NCI-H2227 treated with DMSO at 0.1 percent for 48 hours (cell line): ENCODE measurements at regions not wholly inside any gene's neighbourhood (a gene's known extent, or its start where the extent isn't known, plus 50 kb on each side); places are given as distances from the start of the nearest gene placed in this dataset.

Experiments
- DNase-seq: peaks from one replicate; lab custom pipeline; 2025; lab: John Stamatoyannopoulos, UW

DNA sequence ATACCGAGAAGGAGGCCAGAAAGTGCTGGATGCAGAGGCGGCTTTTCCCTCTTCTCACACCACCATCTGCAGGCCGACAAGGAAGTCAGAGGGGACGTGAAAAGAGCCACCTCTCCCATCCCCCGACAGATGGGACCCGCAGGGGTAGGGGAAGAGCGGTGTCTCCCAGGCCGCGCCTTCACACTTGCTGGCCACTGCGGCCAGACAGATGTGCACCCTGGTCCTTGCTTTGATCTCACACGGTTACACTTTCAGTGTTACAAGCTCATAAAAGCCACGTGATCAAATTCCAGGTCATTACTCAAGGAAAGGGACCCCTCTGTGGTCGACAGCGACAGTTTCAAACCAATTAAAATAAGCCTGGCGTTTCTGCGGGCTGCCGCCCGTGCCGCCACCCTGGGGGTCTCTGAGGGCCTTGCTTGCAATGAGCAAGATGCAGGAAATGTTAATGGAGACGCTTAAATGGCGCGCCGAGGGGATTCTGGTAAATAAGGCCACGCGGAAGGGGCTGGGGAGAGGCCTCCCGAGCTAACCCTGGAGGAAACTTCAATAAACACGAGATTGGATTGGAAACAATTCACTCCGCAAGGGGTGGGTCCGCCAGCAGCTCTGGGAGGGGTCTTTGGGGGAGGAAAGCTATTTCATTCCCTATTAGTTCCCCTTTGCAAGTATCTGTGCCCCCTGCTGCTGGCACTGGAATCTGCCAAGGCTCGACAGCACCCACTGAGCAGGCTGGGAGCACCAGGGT lies 240.9 kb downstream of the ENGASE start:
- DNase-seq = no peak

DNA sequence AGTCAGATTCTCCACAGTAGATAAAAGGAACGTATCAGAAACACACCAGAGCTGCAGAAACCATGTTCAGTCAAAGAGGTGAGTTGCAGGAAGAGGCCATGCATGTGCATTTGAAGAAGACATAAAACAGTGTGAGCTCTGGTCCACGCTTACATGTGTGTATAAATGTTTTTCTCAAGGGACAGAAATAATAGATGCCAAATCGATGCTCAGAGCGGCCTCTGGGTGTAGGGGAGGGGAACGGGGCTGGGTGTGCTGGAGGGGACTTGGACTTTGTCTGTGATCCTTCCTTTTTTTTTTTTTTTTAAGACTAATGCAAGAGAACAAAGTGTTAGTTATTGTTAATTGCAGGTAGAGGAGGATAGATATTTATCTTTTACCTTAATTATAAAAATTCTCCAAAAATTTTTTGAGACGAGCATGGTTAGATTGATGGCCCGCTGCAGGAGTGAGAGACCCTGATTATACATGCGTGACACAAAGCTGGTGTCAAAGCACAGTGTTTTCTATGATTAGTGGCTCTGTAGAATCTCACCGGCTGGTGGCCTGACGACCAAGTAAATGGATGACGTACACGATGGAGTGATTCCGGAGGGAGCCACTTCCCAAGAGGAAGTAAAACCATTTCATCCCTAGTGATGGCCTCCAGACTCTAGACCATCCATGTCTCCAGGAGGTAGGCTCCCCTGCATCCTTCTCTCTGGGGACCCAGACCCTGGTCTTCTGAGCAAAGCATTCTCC lies 240.2 kb downstream of the ENGASE start:
- no peak for DNase-seq

DNA sequence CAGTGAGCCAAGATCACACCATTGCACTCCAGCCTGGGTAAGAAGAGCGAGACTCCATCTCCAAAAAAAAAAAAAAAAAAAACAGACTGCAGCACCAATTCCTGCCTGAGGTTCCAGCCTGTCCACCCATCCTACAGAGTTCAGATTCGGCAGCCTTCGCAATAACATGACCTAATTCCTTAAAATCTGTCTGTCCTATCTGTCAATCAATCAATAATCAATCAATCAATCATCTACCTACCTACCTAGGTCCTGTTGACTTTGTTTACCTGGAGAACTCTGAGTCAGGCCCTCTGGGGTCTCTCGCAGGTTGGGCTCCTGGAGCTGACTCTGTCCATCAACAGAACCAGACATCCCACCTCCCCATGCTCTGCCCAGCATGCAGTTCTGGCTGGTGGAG lies 236.7 kb downstream of the ENGASE start:
- DNase-seq = no peak

DNA sequence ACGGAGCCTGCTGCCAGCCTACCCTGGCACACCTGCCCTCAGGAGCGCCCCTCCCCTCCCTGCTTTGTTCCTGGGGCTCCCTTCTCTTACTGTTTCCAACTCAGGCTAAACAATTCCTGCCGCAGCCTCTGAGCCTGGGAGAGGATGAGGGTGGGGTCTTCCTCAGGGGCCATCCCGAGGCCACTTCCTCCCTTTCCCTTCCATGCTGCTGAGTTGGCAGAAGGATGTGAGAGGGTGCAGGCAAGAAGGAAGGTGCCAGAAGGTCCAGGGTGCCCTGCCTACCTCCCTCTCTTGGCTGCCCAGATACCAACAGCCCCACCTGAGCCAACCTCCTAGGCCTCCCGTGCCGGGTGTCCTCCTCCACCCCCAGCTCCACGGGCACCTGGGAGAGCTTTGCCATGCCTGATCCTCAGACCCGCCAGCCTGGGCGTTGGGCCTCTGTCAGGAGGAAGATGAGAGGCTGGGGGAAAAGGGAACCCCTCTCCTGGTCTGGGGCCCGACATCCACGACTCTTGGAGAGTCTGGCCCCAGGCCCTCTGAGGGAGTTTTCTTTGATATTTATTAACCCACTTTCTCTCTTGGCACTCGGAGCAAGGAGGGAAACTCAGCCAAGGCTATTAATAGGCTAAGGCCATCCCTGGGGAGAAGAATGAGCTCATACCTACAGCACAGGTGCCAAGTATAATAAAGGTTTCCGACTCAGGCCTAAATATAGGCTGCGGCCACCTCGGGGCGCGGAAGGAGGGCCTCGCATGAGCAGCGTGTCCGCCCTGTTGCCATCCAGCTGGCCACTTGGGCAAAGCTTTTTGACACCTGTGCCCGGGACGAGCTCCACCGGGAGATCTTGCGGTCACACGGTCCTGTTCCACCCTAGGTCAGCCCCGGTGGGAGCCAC lies 232.0 kb downstream of the ENGASE start:
- no peak for DNase-seq

DNA sequence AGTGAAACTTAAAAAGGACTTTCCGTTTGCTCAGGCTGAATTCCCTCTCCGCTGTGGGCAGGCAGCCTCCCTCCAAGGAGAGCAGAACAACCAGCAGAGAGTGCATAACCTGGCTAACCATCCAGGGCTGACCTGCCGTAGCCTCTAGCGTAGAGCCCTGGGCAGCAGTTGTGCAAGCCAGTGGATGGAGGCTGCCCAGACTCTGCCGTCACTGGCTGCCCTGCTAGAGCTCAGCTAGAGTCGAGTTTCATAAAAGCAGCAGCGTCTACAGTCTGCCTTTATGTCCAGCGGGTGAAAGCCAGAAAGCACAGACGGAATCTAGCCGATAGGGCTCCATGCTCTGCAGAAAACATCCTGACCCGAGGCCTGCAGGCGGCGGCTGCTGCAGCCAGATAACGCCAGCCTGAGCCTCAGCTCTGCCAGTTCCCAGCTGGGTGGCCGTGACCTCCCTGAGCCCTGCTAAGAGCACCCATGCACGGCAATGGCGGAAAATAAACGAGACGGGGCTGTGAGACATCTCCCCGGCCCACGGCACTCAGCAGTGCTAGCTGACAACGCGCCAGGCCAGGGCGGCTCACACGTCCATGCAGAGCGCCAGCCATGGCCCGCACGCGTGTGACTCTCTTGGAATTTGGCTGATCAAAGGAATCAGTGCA lies 231.3 kb downstream of the ENGASE start:
- no peak for DNase-seq

DNA sequence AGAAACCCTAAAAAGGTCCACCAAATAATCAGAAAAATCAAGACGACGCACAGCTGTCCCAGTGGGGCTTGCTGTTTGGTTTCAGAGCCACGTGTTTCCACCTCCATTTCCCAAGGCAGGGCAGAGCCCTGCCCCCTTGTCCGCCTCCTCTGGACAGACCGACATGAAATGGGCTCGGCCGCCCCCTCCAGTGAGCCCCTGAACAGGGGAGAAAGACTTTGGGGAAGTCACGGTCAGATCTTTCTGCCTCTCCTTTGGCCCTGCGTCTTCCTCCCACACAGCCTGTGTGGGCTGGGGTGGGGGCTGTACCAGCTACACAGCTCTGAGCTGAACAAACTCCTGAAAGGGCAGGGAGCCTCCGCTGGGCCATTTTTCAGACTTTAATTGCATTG lies 230.7 kb downstream of the ENGASE start:
- DNase-seq = no peak

DNA sequence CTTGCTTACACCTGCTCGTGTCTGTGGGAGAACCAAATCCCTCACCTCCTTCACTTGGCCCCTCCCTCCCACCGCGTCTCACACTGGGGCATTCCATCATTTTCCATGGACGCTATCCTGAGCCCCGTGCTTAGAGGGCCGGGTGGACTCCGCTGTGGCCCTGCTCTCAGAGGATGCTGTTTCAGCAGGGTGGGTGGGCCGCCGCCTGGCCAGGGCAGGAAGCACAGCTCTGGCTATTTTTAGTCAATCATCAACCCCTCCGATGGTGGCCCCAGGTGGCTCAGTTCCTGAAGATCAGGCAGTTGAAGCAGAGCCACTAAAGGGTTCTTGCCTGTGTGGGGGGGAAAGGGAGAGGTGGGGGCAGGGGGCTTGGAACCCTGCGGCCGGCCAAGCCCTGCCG lies 230.3 kb downstream of the ENGASE start:
- no peak for DNase-seq

DNA sequence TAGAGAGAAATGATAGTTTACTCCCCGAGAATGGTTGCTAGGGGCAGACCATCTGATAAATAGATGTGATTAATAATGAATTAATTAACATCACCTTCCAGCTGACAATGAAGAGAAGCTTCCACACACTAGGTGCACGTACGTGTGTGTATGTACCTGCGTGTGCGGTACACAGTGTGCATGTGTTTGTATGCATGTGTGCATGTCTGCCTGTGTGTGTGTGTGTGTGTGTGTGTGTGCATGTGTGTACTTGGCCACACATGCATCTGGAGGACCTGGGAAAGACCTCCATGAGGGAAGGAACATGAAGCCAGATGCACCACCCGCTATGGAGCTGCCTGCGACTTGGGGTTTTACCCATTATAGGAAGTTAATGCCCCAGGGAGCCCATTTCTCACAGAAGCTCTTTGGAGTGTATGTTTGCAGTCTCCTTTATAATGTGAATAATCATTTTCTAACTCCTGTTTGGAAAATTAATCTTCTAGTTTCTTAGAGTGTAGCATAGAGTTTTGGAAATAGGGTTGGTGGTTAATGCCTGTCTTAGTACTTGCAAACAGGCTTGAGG lies 229.1 kb downstream of the ENGASE start:
- no peak for DNase-seq

DNA sequence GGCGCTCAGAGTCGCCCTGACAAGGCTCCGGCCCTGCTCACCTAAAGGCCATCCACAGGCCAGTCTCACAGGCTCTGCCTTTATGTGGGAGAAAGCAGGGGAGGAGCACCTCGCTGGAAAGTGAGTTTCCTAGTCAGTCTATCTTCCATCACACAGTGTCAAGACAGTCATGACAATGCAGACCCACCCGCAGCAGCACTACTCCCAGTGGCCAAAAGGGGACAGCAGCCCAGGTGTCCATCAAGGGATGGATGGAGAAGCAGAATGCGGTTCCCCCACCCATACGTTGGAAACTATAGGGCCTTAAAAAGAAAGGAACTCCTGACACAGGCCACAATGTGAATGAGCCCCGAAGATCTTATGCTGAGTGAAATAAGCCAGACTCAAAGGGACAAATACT lies 226.8 kb downstream of the ENGASE start:
- DNase-seq = no peak

DNA sequence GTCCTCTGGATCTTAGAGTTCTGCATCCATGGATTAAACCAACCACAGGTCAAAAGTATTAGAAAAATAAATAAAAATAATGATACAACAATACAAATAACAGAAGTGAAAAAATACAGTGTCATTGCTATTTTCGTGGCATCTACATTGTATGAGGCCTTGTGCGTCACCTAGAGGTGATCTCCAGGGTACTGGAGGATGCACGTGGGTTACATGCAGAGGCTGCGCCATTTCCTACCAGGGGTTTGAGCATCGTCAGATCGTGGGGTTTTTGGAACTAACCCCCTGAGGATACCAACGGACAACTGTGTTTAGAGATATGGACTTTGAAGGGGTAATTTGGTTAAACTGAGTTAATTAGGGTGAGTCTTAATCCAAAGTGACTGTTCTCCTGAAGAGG lies 224.7 kb downstream of the ENGASE start:
- DNase-seq = no peak

DNA sequence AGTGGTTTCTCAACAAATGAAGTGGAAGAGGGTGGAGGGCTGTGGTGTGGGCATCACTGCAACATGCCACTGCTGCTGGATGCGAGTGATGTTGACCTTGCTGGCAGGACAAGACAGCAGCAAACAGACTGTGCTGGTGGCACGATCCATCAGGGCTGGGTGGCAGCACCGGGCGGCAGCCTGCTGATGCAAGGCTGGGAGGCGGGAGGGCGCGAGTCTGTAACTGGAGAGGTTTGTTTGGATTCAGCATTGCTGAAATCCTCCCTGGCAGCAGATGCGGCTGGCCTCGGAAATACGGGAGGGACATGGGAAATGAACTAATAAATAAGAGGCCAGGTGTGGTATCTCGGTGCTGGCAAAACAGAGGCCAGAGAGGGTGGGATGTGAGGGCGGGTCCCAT lies 224.2 kb downstream of the ENGASE start:
- no peak for DNase-seq

DNA sequence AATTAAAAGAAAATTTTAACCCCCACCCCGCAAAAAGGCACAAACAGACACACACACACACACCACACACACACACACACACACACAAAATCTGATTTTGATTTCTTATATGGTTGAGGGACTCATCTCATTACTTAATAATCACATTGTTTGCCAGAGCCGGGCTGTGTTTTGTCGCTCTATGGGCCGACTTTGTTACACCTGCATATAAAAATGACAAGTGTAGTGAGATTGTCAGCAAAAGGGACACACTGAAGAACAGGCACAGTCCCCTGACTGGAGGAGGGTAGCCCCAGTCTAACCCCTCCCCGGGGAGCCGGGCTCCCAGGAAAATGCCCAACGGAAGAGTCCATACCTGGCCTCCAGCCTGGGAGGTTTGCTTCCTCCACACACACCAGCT lies 221.6 kb downstream of the ENGASE start:
- DNase-seq = no peak

DNA sequence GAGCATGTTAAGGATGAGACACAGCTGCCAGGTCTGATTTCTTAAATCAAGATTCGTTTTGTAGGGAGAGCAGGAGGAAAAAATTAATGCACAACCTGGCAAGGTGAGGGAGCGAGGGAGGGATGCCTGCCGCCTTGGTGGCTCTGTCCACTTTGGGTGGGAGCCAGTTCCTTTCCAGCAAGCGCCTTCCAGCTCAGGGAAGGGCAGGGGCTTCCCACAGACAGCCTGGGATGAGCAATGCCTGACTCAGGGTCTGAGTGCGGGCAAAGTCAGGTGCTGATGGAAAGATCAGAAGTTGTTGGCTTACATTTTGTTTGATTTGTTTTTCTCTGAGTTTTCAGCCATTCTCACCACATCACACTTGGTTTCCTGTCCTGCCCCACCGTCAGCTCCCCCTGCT lies 220.7 kb downstream of the ENGASE start:
- DNase-seq = no peak

DNA sequence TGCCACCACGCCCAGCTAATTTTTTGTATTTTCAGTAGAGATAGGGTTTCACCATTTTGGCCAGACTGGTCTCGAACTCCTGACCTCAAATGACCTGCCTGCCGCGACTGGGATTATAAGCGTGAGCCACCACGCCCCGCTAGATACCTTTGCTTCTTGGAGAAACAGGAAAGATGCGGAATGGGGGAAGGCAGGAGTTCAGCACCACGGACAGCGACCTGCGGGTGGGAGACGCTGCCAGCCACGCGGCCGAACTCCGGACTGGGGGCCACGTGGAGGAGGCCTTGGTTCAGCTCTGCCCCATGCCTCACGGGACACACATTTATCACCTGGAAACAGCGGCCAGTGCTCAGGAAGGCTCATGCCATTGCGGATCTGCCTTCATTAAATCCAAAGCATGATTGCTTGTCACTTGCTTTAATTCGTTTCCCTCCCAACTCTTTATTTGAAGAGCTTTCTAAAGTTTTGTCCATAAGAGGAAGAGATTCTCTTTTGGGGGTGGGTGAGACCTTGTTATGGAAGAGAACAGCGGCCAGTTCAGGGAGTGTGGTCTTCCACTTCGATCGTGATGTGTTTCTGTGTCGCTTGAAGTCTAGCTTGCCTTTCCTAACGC lies 219.9 kb downstream of the ENGASE start:
- DNase-seq = no peak

DNA sequence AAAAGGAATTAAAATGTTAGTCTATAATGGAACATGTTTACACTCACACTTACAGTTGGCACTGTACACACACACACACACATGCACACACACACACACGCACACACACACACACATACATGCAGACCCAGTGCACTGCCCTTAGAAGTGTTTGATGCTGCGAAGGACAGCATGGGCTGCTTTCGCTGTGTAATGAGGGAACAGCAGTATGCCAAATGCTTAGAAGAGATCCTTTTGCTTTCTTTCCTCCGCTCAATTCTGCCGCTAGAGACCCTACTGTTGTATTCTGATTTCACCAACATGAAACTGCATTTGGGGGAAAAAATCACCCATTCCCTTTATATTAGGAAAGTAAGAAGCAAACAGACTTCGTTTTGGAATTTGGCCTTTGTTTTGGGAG lies 217.9 kb downstream of the ENGASE start:
- DNase-seq = no peak

DNA sequence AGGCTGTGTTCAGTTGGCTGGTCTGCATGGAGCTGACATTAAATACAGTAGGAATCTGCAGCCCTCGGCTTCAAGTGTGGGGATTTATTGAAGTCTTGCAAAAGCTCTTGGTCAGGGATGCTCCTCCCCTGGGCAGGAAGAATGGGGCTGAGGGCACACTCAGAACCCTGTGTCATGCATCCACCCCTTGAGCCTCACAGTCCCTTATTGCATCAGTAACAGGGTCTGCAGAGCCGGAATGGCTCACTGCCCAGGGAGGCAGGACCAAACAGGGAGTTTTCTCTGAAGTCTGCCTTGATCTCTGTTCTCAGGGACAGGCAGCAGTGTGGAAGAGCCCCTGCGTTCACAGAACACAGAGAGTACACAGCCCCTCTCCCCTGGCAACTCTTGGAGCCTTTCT lies 216.8 kb downstream of the ENGASE start:
- DNase-seq = no peak

DNA sequence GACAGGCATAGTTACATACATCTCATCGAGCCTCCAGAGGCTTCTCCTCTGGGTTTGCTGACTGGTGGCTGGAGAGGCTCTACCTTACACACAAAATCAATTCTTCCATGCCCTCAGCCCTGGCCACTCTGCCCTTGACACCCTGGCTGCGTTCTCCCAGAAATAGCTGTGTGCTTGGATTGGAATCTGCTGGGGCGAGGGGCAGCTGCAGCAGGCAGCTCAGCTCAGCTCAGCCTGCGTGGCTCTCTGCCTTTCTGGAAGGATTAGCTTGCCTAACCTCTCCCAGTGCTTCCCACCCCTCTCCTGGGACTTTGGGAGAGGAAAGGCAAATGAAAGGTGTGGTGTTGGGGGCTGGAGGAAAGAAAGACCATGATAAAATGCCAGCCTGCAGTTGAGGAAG lies 216.1 kb downstream of the ENGASE start:
- DNase-seq = no peak

DNA sequence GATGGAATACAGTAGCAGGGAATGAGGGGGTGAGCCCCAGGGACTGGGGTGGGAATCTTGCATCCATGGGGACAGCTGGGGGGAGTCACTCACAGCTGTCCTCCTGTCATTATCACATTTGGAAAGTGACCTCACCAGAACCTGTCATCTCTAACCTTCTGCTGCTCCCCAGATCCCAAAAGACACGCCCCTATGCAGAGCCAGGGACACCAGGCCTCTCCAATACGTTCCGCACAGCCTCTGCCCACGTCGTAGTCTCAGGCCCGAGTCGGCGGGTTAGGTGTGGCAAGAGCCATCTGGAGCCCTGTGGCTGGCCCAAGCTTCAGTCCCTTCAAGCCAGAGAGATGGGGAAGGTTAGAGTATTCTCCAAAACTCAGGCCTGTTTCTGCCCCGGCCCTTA lies 214.3 kb downstream of the ENGASE start:
- no peak for DNase-seq

DNA sequence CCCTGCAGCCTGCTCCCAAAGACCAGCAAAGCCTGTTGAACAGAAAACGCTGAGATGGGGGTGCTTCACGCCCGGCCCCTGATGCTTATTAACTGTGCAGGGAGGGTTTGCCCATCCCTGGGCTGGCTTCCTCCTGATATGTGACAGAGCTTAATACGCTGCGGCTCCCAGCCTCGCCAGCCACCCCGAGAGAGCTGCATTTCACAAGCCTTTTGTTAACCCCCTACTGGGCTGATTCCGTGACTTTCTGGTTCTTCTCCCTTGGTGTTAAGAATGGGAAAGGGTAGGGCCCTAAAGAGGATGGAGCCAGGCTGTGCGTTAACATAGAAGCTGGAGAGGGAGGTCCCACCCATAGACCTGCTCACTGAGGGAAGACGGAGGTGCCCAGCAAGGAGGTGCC lies 211.8 kb downstream of the ENGASE start:
- no peak for DNase-seq

DNA sequence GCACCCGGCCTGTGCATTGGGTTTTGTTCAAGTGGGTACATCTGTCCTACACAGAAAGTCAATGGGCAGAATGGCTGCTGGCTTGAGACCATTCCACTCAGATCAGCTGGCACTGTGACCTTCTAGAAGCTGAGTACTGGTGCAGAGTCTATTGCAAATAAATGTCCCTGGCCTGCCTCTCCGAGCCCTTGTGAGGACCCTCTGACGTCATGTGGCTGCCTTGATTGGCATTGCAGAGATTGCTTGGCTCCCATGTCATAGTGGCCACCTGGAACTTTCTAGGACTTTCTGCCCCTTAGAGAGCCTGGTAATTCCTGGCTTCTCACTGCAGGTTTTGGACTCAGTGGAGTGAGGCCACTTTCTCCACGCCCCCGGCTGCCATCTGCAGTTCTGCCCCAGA lies 211.3 kb downstream of the ENGASE start:
- DNase-seq = no peak

DNA sequence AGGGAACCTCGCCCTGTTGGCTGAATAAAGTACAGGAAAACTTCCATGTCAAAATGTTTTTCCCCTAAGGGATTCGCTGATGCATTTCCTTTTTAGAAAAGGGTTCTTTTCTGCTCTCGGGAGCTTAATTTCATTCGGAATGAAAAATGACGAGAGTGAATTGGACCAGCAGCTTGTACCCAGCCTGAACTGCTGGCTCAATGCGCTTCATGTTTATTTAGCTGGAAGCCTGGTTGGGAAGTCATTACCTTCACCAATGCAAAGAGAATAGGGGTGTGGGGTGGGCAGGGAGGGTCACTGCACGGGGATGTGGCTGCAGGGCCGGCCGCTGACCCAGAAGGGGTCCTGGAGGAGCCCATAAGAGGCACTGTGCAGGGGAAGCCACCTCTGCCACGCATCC lies 207.7 kb downstream of the ENGASE start:
- no peak for DNase-seq

DNA sequence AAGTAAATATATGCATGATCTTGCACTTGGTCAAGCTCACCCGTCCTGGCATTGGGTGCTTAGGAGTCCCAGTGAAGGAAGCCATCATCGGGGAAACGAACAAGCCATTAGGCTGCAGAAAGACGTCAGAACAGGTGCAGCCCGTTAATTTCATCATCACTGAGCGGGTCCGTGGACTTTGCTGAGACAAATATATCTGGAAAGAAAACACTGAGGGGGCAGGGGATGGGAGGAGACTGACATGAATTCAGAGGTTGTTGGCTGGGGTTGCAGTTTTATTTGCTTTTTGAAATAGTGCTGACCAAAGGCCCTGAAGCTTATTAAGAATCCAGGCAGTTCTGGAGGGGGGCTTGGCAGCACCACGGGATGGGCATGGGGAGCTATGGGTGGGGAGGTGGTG lies 207.2 kb downstream of the ENGASE start:
- no peak for DNase-seq
